Body of pancreas (tissue), 4 donors: ENCODE measurements at regions not wholly inside any gene's neighbourhood (a gene's known extent, or its start where the extent isn't known, plus 50 kb on each side); places are given as distances from the start of the nearest gene placed in this dataset.
A peak's percentile ranks its signal among the peaks of the same experiment; 100 is the strongest.

Experiments
- ATAC-seq: fragments of 150-250 bp; one replicate; pipeline ENCODE4 v1.9.1; 2016
- DNase-seq, 4 donors: peaks; one replicate each; pipeline ENCODE4 v3.0.0-alpha.2; 2019
- H3K27ac ChIP-seq, 4 donors: fragments of 200-600 bp; sonication (generic); 1 replicate in 3 of 4; 2 replicates in 1 of 4; pipeline versions ENCODE4 v1.5.1 to v1.6.1; 2016 to 2019; ENCODE audit warnings: mild to moderate bottlenecking in 1 of 4, mixed read lengths in 1 of 4, moderate library complexity in 1 of 4
- H3K27me3 ChIP-seq, 2 donors: fragments of 200-600 bp; sonication (generic); one replicate each; pipeline ENCODE4 v1.6.0; 2016; ENCODE audit warnings: mild to moderate bottlenecking in 1 of 2
- H3K36me3 ChIP-seq, 2 donors: fragments of 200-600 bp; sonication (generic); replicated peaks in 1 of 2; 2 replicates each; pipeline ENCODE4 v1.5.1; 2016; ENCODE audit warnings: low read depth in 2 of 2; ENCODE audit not compliant: insufficient read depth in 1 of 2
- H3K4me1 ChIP-seq: fragments of 200-600 bp; sonication (generic); one replicate; pipeline ENCODE4 v1.6.0; 2016
- H3K4me3 ChIP-seq, 2 donors: fragments of 200-600 bp; sonication (generic); 1 replicate in 1 of 2; 2 replicates in 1 of 2; pipeline ENCODE4 v1.5.1; 2016 to 2019
- H3K9me3 ChIP-seq, 3 donors: fragments of 200-600 bp; sonication (generic); 1 replicate in 2 of 3; 2 replicates in 1 of 3; pipeline ENCODE4 v1.5.1; 2016
- POLR2A ChIP-seq, 3 donors: fragments of 450-650 bp; IDR thresholded peaks; one replicate each; pipeline ENCODE4 v1.6.1; 2016; ENCODE audit warnings: antibody characterized with exemption in 3 of 3, mild to moderate bottlenecking in 2 of 3
- WGBS, 2 donors: methylation state at CpG; one replicate each; pipeline ENCODE4 v1.1.5; 2017; 5-methylcytosine and 5-hydroxymethylcytosine counted together
- intact Hi-C: fragments of 100-400 bp; cut with DNase I; formaldehyde crosslinking; loops from one replicate; pipeline ENCODE4 v1.15.1; 2023
- TF ChIP-seq, protein P1 (sequence below), 7 experiments: fragments of 450-650 bp in 4 of 7; fragments of 200-600 bp in 3 of 7; sonication (generic) in 3 of 7; IDR thresholded peaks; one replicate each; pipeline ENCODE4 v1.5.1; 2016 to 2019; ENCODE audit warnings: antibody characterized with exemption in 7 of 7

DNA sequence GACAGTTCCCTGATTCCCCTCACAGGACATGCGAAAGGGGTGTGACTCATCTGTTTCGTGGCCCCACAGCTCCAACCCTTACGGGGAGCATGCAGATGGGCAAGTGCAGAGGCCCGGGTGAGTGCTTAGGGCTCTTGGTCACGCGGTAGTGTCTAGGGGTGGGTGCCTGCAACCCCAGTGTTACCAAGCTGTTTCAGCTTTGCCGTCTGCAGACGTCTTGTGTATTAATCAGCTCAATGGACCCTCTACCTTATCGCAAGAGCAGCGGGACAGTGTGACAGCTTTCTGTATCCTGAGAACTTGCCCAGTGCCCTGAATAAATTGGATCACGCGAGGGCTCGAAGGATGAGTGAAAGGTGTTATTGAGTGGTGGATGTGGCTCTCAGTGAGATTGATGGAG, 816.4 kb upstream of the ANO3 start:
- DNase-seq (no peak), ATAC-seq (no peak)
- H3K27ac ChIP-seq = no peak overlapping the region
- H3K27me3 ChIP-seq = no peaks in the 10 kb centered on the region
- no peaks in the 10 kb centered on the region for H3K4me1 ChIP-seq
- no peaks in the 10 kb centered on the region for H3K9me3 ChIP-seq
- no peak overlapping the region for H3K4me3 ChIP-seq
- 80 to 85% methylated on average over 13 of the region's 13 CpGs for WGBS, 2 donors
- intact Hi-C loops = no loop called here
- TF ChIP-seq, protein P1, sequence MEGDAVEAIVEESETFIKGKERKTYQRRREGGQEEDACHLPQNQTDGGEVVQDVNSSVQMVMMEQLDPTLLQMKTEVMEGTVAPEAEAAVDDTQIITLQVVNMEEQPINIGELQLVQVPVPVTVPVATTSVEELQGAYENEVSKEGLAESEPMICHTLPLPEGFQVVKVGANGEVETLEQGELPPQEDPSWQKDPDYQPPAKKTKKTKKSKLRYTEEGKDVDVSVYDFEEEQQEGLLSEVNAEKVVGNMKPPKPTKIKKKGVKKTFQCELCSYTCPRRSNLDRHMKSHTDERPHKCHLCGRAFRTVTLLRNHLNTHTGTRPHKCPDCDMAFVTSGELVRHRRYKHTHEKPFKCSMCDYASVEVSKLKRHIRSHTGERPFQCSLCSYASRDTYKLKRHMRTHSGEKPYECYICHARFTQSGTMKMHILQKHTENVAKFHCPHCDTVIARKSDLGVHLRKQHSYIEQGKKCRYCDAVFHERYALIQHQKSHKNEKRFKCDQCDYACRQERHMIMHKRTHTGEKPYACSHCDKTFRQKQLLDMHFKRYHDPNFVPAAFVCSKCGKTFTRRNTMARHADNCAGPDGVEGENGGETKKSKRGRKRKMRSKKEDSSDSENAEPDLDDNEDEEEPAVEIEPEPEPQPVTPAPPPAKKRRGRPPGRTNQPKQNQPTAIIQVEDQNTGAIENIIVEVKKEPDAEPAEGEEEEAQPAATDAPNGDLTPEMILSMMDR (IDR thresholded peaks at IDR 0.05) = no peak
- TF ChIP-seq POLR2A (IDR thresholded peaks at IDR 0.05) = no peak
- H3K36me3 ChIP-seq = no peaks in the 10 kb centered on the region

DNA sequence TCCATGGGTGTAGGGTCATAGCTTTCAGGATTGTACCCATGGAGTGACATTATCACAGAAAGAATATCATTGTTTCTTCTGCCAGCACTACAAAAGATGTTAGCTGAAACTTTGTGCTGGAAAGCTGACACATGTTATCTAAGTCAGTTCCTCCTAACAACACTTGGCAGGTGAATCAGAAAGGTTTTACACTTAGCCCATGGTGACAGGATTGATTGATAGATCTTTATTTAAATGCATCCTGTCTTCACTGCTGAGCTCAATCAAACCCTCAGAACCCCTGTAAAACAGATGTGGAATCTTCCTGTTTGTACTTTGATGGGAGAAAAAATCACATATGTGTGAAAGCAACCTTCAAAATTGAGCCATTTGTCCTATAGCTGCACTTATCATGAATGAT, 811.5 kb upstream of the ANO3 start:
- TF ChIP-seq, protein P1 (IDR thresholded peaks at IDR 0.05) = no peak
- no peaks in the 10 kb centered on the region for H3K27me3 ChIP-seq

DNA sequence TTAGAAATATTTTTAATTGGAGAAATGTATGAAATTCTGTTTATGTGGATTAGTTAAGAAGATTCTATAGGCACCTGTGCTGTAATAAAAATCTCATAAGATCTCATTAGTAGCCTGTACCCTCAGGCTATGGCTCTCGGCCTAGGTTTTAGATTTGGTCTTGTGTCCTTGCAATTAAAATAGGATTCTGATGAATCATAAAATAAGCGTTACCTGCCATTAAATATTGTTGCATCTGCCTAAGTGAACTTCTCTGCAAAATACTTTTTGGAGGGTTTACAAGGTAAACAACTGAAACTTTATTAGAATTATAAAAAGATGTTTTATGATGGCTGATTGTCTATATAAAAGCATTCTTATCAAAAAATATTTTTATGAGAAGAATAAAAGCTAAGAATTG, 804.1 kb upstream of the ANO3 start:
- 67 to 70% methylated on average over 2 of the region's 2 CpGs for WGBS, 2 donors
- no peak for DNase-seq
- Histone ChIP-seq H3K4me1 (no peaks in the 10 kb centered on the region), H3K4me3 (no peak overlapping the region), H3K36me3 (no peaks in the 10 kb centered on the region), H3K27ac (no peak overlapping the region), H3K9me3 (no peaks in the 10 kb centered on the region), H3K27me3 (no peaks in the 10 kb centered on the region)
- intact Hi-C loops = no loop called here
- TF ChIP-seq, protein P1 (IDR thresholded peaks at IDR 0.05) = no peak
- TF ChIP-seq POLR2A (IDR thresholded peaks at IDR 0.05) = no peak
- ATAC-seq = no peak

More for the DNA sequence above, 811.5 kb upstream of the ANO3 start:
- H3K9me3 ChIP-seq = no peaks in the 10 kb centered on the region
- ATAC-seq (no peak), DNase-seq (no peak)
- H3K4me1 ChIP-seq = no peaks in the 10 kb centered on the region
- no peak overlapping the region for H3K4me3 ChIP-seq
- no peak overlapping the region for H3K27ac ChIP-seq
- no peaks in the 10 kb centered on the region for H3K36me3 ChIP-seq
- intact Hi-C loops = no loop called here

DNA sequence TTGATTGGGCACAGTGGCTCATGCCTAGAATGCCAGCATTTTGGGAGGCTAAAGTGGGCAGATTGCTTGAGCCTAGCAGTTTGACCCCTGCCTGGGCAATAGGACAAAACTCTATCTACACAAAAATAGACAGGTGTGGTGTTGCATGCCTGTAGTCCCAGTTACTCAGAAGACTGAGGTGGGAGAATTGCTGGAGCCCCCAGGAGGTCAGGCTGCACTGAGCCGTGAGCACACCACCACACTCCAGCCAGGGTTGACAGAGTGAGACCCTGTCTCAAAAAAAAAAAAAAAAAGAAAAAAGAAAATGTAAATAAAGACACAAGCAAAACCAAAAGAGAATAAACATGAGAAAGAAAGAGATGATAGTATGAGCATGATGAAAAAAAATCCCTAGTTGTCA, 802.4 kb upstream of the ANO3 start:
- H3K36me3 ChIP-seq = no peaks in the 10 kb centered on the region
- TF ChIP-seq, protein P1 (IDR thresholded peaks at IDR 0.05) = no peak
- TF ChIP-seq POLR2A (IDR thresholded peaks at IDR 0.05) = no peak
- no peak for ATAC-seq
- no peaks in the 10 kb centered on the region for H3K9me3 ChIP-seq
- H3K27me3 ChIP-seq = no peaks in the 10 kb centered on the region
- no peak for DNase-seq
- intact Hi-C loops = no loop called here
- no peak overlapping the region for H3K27ac ChIP-seq
- H3K4me1 ChIP-seq = no peaks in the 10 kb centered on the region
- H3K4me3 ChIP-seq = no peak overlapping the region
- WGBS, 2 donors = 43 to 53% methylated on average over 1 of the region's 1 CpG

DNA sequence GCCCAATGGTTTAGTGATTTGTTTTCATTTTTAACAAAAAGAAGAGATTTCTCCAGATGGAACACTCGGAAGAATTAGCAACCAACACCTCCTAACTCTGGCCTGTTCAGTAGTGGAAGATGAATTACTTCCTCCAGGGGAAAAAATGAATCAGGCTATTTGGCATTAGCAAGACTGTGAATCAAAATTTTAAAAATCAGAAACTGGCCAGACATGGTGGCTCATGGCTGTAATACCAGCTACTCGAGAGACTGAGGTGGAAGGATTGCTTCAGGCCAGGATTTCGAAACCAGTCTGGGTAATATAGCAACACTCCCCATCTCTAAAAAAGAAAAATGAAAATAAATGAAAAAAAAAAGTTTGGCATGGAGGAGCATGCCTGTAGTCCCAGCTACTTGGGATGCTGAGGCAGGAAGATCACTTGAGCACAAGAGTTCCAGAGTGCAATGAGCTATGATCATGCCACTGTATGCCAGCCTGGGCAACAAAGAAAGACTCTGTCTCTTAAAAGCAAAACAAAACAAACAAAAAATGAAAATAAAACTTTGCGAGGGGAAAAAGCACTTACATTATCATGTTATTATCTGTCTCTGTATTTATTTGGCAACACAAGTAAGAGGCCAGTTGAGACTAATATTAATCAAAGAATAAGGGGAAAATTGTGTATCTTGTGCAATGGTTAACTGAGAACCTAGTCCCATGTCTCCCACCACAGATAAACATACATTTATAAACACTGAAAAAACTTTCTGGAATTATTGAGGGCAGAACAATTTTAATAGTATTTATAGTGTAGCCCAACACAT, 796.3 kb upstream of the ANO3 start:
- intact Hi-C loops = no loop called here
- H3K4me1 ChIP-seq = no peaks in the 10 kb centered on the region
- H3K9me3 ChIP-seq = no peaks in the 10 kb centered on the region
- WGBS, 2 donors = 44 to 61% methylated on average over 4 of the region's 4 CpGs
- TF ChIP-seq, protein P1 (IDR thresholded peaks at IDR 0.05) = no peak
- TF ChIP-seq POLR2A (IDR thresholded peaks at IDR 0.05) = no peak
- H3K27me3 ChIP-seq = no peaks in the 10 kb centered on the region
- H3K27ac ChIP-seq = no peak overlapping the region
- no peaks in the 10 kb centered on the region for H3K36me3 ChIP-seq
- DNase-seq = peak in 1 of 4 donors; percentile 9
- peak; percentile 38 for ATAC-seq
- no peak overlapping the region for H3K4me3 ChIP-seq
